ENCODE measurements at regions not wholly inside any gene's neighbourhood (a gene's known extent, or its start where the extent isn't known, plus 50 kb on each side); places are given as distances from the start of the nearest gene placed in this dataset.
A peak's percentile ranks its signal among the peaks of the same experiment; 100 is the strongest.

GRCh38 chr3:134085034-134085775, 55.5 kb upstream of the SLCO2A1 start:
- TF ChIP-seq CTCF (conservative IDR thresholded peaks at IDR 0.05; ENCODE audit: low read length) = no peak
- peak; percentile 67 for DNase-seq (ENCODE audit: low read depth)
- no peak overlapping the region for H3K4me3 ChIP-seq (ENCODE audit: low read length)

GRCh38 chr3:134084242-134084950, 54.7 kb upstream of the SLCO2A1 start:
- DNase-seq (ENCODE audit: low read depth) = no peak
- H3K4me3 ChIP-seq (ENCODE audit: low read length) = no peak overlapping the region
- no peak for TF ChIP-seq CTCF (conservative IDR thresholded peaks at IDR 0.05; ENCODE audit: low read length)

GRCh38 chr3:134083626-134084241, 54.0 kb upstream of the SLCO2A1 start:
- H3K4me3 ChIP-seq (ENCODE audit: low read length) = no peak overlapping the region
- no peak for DNase-seq (ENCODE audit: low read depth)

GRCh38 chr3:134083008-134083407, 53.3 kb upstream of the SLCO2A1 start:
- no peak overlapping the region for H3K4me3 ChIP-seq (ENCODE audit: low read length)
- no peak for TF ChIP-seq CTCF (conservative IDR thresholded peaks at IDR 0.05; ENCODE audit: low read length)
- DNase-seq (ENCODE audit: low read depth) = no peak

More at GRCh38 chr3:134083626-134084241, 54.0 kb upstream of the SLCO2A1 start:
- TF ChIP-seq CTCF (conservative IDR thresholded peaks at IDR 0.05; ENCODE audit: low read length) = no peak

GRCh38 chr3:134082582-134082981, 52.9 kb upstream of the SLCO2A1 start:
- no peak overlapping the region for H3K4me3 ChIP-seq (ENCODE audit: low read length)
- DNase-seq (ENCODE audit: low read depth) = no peak
- TF ChIP-seq CTCF (conservative IDR thresholded peaks at IDR 0.05; ENCODE audit: low read length) = no peak

- TF ChIP-seq CTCF (conservative IDR thresholded peaks at IDR 0.05; ENCODE audit: low read length) = no peak
- no peak for DNase-seq (ENCODE audit: low read depth)
- no peak overlapping the region for H3K4me3 ChIP-seq (ENCODE audit: low read length)
These were observed 51.5 kb upstream of the SLCO2A1 start for GRCh38 chr3:134081211-134081610.
